ENCODE measurements at regions not wholly inside any gene's neighbourhood (a gene's known extent, or its start where the extent isn't known, plus 50 kb on each side); places are given as distances from the start of the nearest gene placed in this dataset.

GRCh38 chr12:24460506-24460905, 488.4 kb downstream of the BCAT1 start:
- TF ChIP-seq CTCF (IDR thresholded peaks at IDR 0.05), result no peak
- no peak for TF ChIP-seq POLR2AphosphoS5 (IDR thresholded peaks at IDR 0.05; ENCODE audit: low read depth, low read length)
- TF ChIP-seq SIN3A (IDR thresholded peaks at IDR 0.05; ENCODE audit: borderline replicate concordance, insufficient read depth, low read depth, low read length), result no peak
- no peak for TF ChIP-seq TCF7L2 (IDR thresholded peaks at IDR 0.05; ENCODE audit: low read depth, low read length)
- no peak for TF ChIP-seq REST (IDR thresholded peaks at IDR 0.05; ENCODE audit: insufficient read depth in 1 of 2, low read depth in 2 of 2, low read length in 1 of 2)

All from Panc1 (cell line).